H1 (cell line): ENCODE measurements at regions not wholly inside any gene's neighbourhood (a gene's known extent, or its start where the extent isn't known, plus 50 kb on each side); places are given as distances from the start of the nearest gene placed in this dataset.

Source experiments
- CTCF ChIA-PET: fragments of 300-600 bp; sonication (Branson Sonifier 250); formaldehyde crosslinking; loops from one replicate; lab custom pipeline; 2021; ENCODE audit not compliant: partially characterized antibody; lab: Charles Lee
- POLR2A ChIA-PET: fragments of 300-600 bp; sonication (Branson Sonifier 250); formaldehyde crosslinking; loops from one replicate; lab custom pipeline; 2021; ENCODE audit warnings: inconsistent platforms; ENCODE audit not compliant: partially characterized antibody; lab: Charles Lee
- DNase-seq, 2 experiments: peaks; one replicate each; pipeline versions ENCODE4 v3.0.0 to v3.0.0-alpha.2; 2010 to 2022; ENCODE audit warnings: low spot score in 2 of 2, low read depth in 1 of 2, mixed read lengths in 1 of 2
- FAIRE-seq: peaks from 2 replicates; lab custom pipeline; 2011; peaks lifted over from hg19 to GRCh38; lab: Jason Lieb, UNC
- H2AFZ ChIP-seq: 2 replicates; pipeline ENCODE4 v1.8.1; 2012; ENCODE audit warnings: low read length, inconsistent platforms
- H2AK5ac ChIP-seq: 2 replicates; pipeline ENCODE4 v1.6.1; 2013; ENCODE audit warnings: low read depth, low read length
- H2BK120ac ChIP-seq: replicated peaks from 2 replicates; pipeline ENCODE3; 2013; ENCODE audit warnings: low read depth, low read length, inconsistent platforms
- H2BK12ac ChIP-seq: 2 replicates; pipeline ENCODE4 v1.6.1; 2013; ENCODE audit warnings: low read depth, low read length
- H2BK15ac ChIP-seq: 2 replicates; pipeline ENCODE4 v1.6.1; 2013; ENCODE audit warnings: low read length
- H2BK20ac ChIP-seq: 2 replicates; pipeline ENCODE4 v1.6.1; 2013; ENCODE audit warnings: low read length
- H2BK5ac ChIP-seq: 2 replicates; pipeline ENCODE4 v1.6.1; 2013; ENCODE audit warnings: low read depth, low read length
- H3K14ac ChIP-seq: 2 replicates; pipeline ENCODE4 v1.6.1; 2013; ENCODE audit warnings: inconsistent platforms; ENCODE audit not compliant: insufficient read length
- H3K18ac ChIP-seq: 2 replicates; pipeline ENCODE4 v1.6.1; 2013; ENCODE audit warnings: low read length; ENCODE audit errors: extremely low read depth
- H3K23ac ChIP-seq: 2 replicates; pipeline ENCODE4 v1.6.1; 2013; ENCODE audit warnings: inconsistent platforms; ENCODE audit not compliant: insufficient read length
- H3K23me2 ChIP-seq: 2 replicates; pipeline ENCODE4 v1.6.1; 2013; ENCODE audit warnings: low read depth, low read length
- H3K27ac ChIP-seq: 2 replicates; pipeline ENCODE4 v1.6.1; 2011; ENCODE audit warnings: low read depth, low read length, inconsistent platforms
- H3K27me3 ChIP-seq, 4 experiments: replicated peaks in 1 of 4; 1 replicate in 1 of 4; 2 replicates in 3 of 4; pipeline versions ENCODE4 v1.6.1 to v1.8.1; 2011 to 2013; ENCODE audit warnings: low read length in 3 of 4, mild to moderate bottlenecking in 3 of 4, inconsistent platforms in 2 of 4, mixed read lengths in 2 of 4, moderate library complexity in 1 of 4; ENCODE audit not compliant: control insufficient read depth in 3 of 4, insufficient read depth in 3 of 4; ENCODE audit errors: extremely low read depth in 1 of 4
- H3K36me3 ChIP-seq, 4 experiments: 2 replicates each; pipeline versions ENCODE4 v1.6.1 to v1.8.1; 2011 to 2013; ENCODE audit warnings: mild to moderate bottlenecking in 4 of 4, low read length in 3 of 4, moderate library complexity in 2 of 4, control low read depth in 1 of 4, inconsistent platforms in 1 of 4; ENCODE audit not compliant: insufficient read depth in 4 of 4, control insufficient read depth in 2 of 4
- H3K4ac ChIP-seq: replicated peaks from 2 replicates; pipeline ENCODE3; 2013; ENCODE audit warnings: low read length, low read depth, mixed read lengths, inconsistent platforms; ENCODE audit not compliant: insufficient read length
- H3K4me1 ChIP-seq, 4 experiments: replicated peaks in 1 of 4; 1 replicate in 1 of 4; 2 replicates in 3 of 4; pipeline versions ENCODE4 v1.6.1 to v1.8.1; 2011 to 2013; ENCODE audit warnings: low read length in 3 of 4, inconsistent platforms in 2 of 4, mixed read lengths in 1 of 4; ENCODE audit not compliant: insufficient read depth in 4 of 4, control insufficient read depth in 3 of 4
- H3K4me2 ChIP-seq, 2 experiments: 2 replicates each; pipeline versions ENCODE4 v1.6.1 to v1.8.1; 2011 to 2013; ENCODE audit warnings: low read depth in 2 of 2, low read length in 2 of 2, control low read depth in 1 of 2, inconsistent platforms in 1 of 2, mild to moderate bottlenecking in 1 of 2; ENCODE audit not compliant: insufficient read depth in 1 of 2
- H3K4me3 ChIP-seq, 4 experiments: fragments of 200-600, 300-600 bp in 1 of 4; sonication (generic), shearing (Covaris generic), sonication (Bioruptor Twin) in 1 of 4; 2 replicates each; pipeline versions ENCODE4 v1.5.1 to v1.8.1; 2011 to 2016; ENCODE audit warnings: low read length in 4 of 4, low read depth in 3 of 4, control low read depth in 2 of 4, inconsistent platforms in 2 of 4, mild to moderate bottlenecking in 2 of 4, mixed read lengths in 1 of 4, moderate library complexity in 1 of 4; ENCODE audit not compliant: insufficient read depth in 2 of 4; ENCODE audit errors: extremely low read depth in 1 of 4
- H3K56ac ChIP-seq: replicated peaks from 2 replicates; pipeline ENCODE3; 2013; ENCODE audit warnings: low read depth, mild to moderate bottlenecking, mixed read lengths, low read length, inconsistent platforms; ENCODE audit not compliant: insufficient read length
- H3K79me1 ChIP-seq: 2 replicates; pipeline ENCODE4 v1.6.1; 2013; ENCODE audit warnings: low read depth, low read length, control low read depth
- H3K79me2 ChIP-seq, 2 experiments: 2 replicates each; pipeline versions ENCODE4 v1.6.1 to v1.8.1; 2012 to 2013; ENCODE audit warnings: low read length in 2 of 2, mild to moderate bottlenecking in 2 of 2, inconsistent platforms in 1 of 2; ENCODE audit not compliant: insufficient read depth in 2 of 2, control insufficient read depth in 1 of 2
- H3K9ac ChIP-seq, 4 experiments: replicated peaks in 1 of 4; 1 replicate in 1 of 4; 2 replicates in 3 of 4; pipeline versions ENCODE4 v1.6.1 to v1.8.1; 2011 to 2013; ENCODE audit warnings: low read depth in 3 of 4, low read length in 3 of 4, control low read depth in 2 of 4, mild to moderate bottlenecking in 2 of 4, moderate library complexity in 2 of 4, inconsistent platforms in 1 of 4; ENCODE audit errors: extremely low read depth in 1 of 4
- H3K9me3 ChIP-seq, 2 experiments: 2 replicates each; pipeline versions ENCODE4 v1.6.1 to v1.8.1; 2012 to 2013; ENCODE audit warnings: mild to moderate bottlenecking in 2 of 2, moderate library complexity in 2 of 2, control low read depth in 1 of 2, inconsistent platforms in 1 of 2, low read depth in 1 of 2, low read length in 1 of 2, mixed read lengths in 1 of 2; ENCODE audit not compliant: insufficient read depth in 2 of 2
- H4K20me1 ChIP-seq, 2 experiments: replicated peaks in 1 of 2; 2 replicates each; pipeline versions ENCODE3 to v1.8.1; 2011 to 2013; ENCODE audit warnings: inconsistent platforms in 2 of 2, low read length in 2 of 2, mild to moderate bottlenecking in 1 of 2; ENCODE audit not compliant: insufficient read depth in 2 of 2, control insufficient read depth in 1 of 2
- H4K5ac ChIP-seq: 2 replicates; pipeline ENCODE4 v1.6.1; 2013; ENCODE audit warnings: low read length, low read depth, mixed read lengths, inconsistent platforms; ENCODE audit not compliant: insufficient read length
- H4K8ac ChIP-seq: 2 replicates; pipeline ENCODE4 v1.8.0; 2013; ENCODE audit warnings: mild to moderate bottlenecking, moderate library complexity, low read length, inconsistent platforms; ENCODE audit not compliant: insufficient read depth; ENCODE audit errors: extremely low read depth
- H4K91ac ChIP-seq: replicated peaks from 2 replicates; pipeline ENCODE3; 2013; ENCODE audit warnings: low read length, mixed read lengths, inconsistent platforms; ENCODE audit not compliant: insufficient read length
- ATF2 ChIP-seq: IDR thresholded peaks from 2 replicates; pipeline ENCODE4 v1.6.1; 2012; ENCODE audit warnings: low read length, inconsistent platforms
- CREB1 ChIP-seq: IDR thresholded peaks from 2 replicates; pipeline ENCODE4 v1.6.1; 2012; ENCODE audit warnings: inconsistent platforms
- E2F6 ChIP-seq: IDR thresholded peaks from 2 replicates; pipeline ENCODE4 v1.6.1; 2012; ENCODE audit warnings: inconsistent platforms
- HDAC2 ChIP-seq, 2 experiments: fragments of 300-600 bp in 1 of 2; sonication (generic) in 1 of 2; IDR thresholded peaks; 2 replicates each; pipeline ENCODE4 v1.6.1; 2011 to 2012; ENCODE audit warnings: low read depth in 2 of 2, low read length in 2 of 2, mild to moderate bottlenecking in 2 of 2, moderate library complexity in 2 of 2, borderline replicate concordance in 1 of 2, inconsistent platforms in 1 of 2
- MAX ChIP-seq: IDR thresholded peaks from 2 replicates; pipeline ENCODE4 v1.6.1; 2012; ENCODE audit warnings: inconsistent platforms
- NRF1 ChIP-seq: IDR thresholded peaks from 2 replicates; pipeline ENCODE4 v1.6.1; 2011; ENCODE audit warnings: mild to moderate bottlenecking, low read depth, low read length, improper control_type of control experiment
- POU5F1 ChIP-seq: IDR thresholded peaks from 2 replicates; pipeline ENCODE4 v1.6.1; 2011; ENCODE audit warnings: low read depth, mild to moderate bottlenecking, low read length, moderate library complexity
- RXRA ChIP-seq: IDR thresholded peaks from 2 replicates; pipeline ENCODE4 v1.6.1; 2011; ENCODE audit warnings: low read depth, mild to moderate bottlenecking, low read length, moderate library complexity; ENCODE audit not compliant: insufficient read depth
- SIRT6 ChIP-seq: IDR thresholded peaks from one replicate; pipeline ENCODE4 v1.7.1; 2012; ENCODE audit warnings: low read length, inconsistent platforms
- SP4 ChIP-seq: IDR thresholded peaks from 2 replicates; pipeline ENCODE4 v1.6.1; 2012; ENCODE audit warnings: low read length, inconsistent platforms
- USF2 ChIP-seq: IDR thresholded peaks from 2 replicates; pipeline ENCODE4 v1.6.1; 2011; ENCODE audit warnings: low read length, improper control_type of control experiment
- WGBS, 2 experiments: shearing (Covaris generic) in 1 of 2; methylation state at CpG; one replicate each; pipeline versions ENCODE4 v1.1.6 to v1.1.7; 2013 to 2015; ENCODE audit warnings: low lambda C conversion rate in 2 of 2, mixed read lengths in 2 of 2, inconsistent platforms in 1 of 2, low coverage in 1 of 2, missing lambda C conversion rate in 1 of 2; ENCODE audit not compliant: insufficient replicate concordance in 2 of 2, insufficient coverage in 1 of 2, insufficient read length in 1 of 2; ENCODE audit errors: extremely low coverage in 1 of 2, missing lambda C conversion rate in 1 of 2; 5-methylcytosine and 5-hydroxymethylcytosine counted together

- ChIA-PET CTCF (interaction anchor here (0.8 to 4.4 kb wide), 5 partner anchors 22 to 311 kb away, joined by 3 to 19 read pairs (median 3); no protein-coding TSS in a partner anchor), POLR2A (no interaction called here)
- Histone ChIP-seq H3K4me3 (no peak overlapping the region), H2AFZ (no peak overlapping the region), H3K56ac (no peak overlapping the region), H3K9me3 (no peaks in the 10 kb centered on the region), H3K23ac (no peak overlapping the region), H3K79me2 (no peaks in the 10 kb centered on the region), H3K4me2 (no peak overlapping the region), H3K4ac (no peak overlapping the region), H3K27me3 (no peaks in the 10 kb centered on the region; a peak in 1 of 7 replicates), H3K27ac (no peak overlapping the region), H4K8ac (no peak overlapping the region), H3K14ac (no peak overlapping the region), H4K20me1 (no peaks in the 10 kb centered on the region), H4K91ac (no peak overlapping the region), H3K4me1 (peaks cover 0 to 2% (median 0%) of the 10 kb centered on the region in 4 experiments; a peak in 1 of 7 replicates), H4K5ac (no peak overlapping the region), H3K18ac (no peak overlapping the region), H2BK5ac (no peak overlapping the region), H2BK12ac (no peak overlapping the region), H2BK120ac (no peak overlapping the region), H2BK20ac (no peak overlapping the region), H3K36me3 (no peaks in the 10 kb centered on the region), H3K23me2 (no peaks in the 10 kb centered on the region), H3K9ac (no peak overlapping the region), H3K79me1 (no peaks in the 10 kb centered on the region), H2AK5ac (no peak overlapping the region), H2BK15ac (no peak overlapping the region)
- no peak for FAIRE-seq
- no peak for DNase-seq
- WGBS, 2 experiments, result 84% methylated on average over 5 of the region's 5 CpGs; no CpG with 5 or more reads in 1 of the 2 experiments
- no peak for TF ChIP-seq CREB1
- no peak for TF ChIP-seq POU5F1
- TF ChIP-seq ATF2, result no peak
- no peak for TF ChIP-seq USF2
- no peak for TF ChIP-seq NRF1
- no peak for TF ChIP-seq RXRA
- TF ChIP-seq MAX, result no peak
- no peak for TF ChIP-seq HDAC2 (IDR thresholded peaks at IDR 0.05; ENCODE audit: borderline replicate concordance in 1 of 2, low read depth in 2 of 2, low read length in 2 of 2)
- no peak for TF ChIP-seq SP4
- TF ChIP-seq E2F6, result no peak
- TF ChIP-seq SIRT6, result no peak
These were observed 102.9 kb downstream of the ADAMTS15 start for GRCh38 chr11:130551388-130551787.
